ENCODE measurements at regions not wholly inside any gene's neighbourhood (a gene's known extent, or its start where the extent isn't known, plus 50 kb on each side); places are given as distances from the start of the nearest gene placed in this dataset.
A peak's percentile ranks its signal among the peaks of the same experiment; 100 is the strongest.

DNA sequence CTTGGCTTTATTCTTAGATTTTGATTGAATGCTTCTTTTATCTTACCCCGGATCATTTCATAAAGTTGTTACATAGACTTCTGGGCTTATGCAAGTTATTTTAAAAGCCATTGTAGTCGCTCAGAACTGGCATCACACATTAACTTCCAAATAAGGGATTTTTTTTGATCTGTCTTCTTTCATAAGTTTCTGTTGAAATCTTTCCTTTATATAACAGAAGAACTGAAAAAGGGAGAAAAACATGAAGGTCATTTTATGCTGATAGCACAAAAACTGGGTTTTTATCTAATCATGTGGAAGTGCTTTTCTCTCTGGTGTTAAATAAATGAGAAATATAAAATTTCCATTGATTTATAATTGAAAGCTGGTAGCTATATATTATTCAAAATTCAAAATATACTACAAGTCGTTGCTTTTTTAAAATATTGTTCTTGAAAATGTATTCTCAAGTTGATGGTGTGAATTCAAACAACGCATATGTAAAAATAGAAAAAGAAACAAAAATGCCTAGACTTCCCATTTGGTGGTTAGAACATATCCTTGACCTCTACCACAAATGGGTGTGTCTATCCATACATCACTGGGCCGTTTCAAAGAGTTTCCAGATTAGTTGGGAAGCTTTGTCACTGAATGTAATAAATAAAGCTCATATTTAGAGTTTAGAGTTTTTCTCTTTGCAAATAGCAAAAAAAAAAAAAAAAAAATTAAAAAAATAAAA lies 258.3 kb upstream of the ZPLD1 start:
- no peak for DNase-seq
- Histone ChIP-seq H3K4me1 (no peaks in the 10 kb centered on the region), H3K9me3 (no peaks in the 10 kb centered on the region), H3K27me3 (no peaks in the 10 kb centered on the region), H3K27ac (no peak overlapping the region), H3K36me3 (ENCODE audit: low read depth, missing control alignments) (no peaks in the 10 kb centered on the region), H3K4me3 (no peak overlapping the region)
- WGBS, 2 donors = 56 to 68% methylated on average over 5 of the region's 5 CpGs
- intact Hi-C loops (cut with DNase I; ENCODE audit: low total_unique reads) = no loop called here
- TF ChIP-seq POLR2A (IDR thresholded peaks at IDR 0.05) = no peak
- TF ChIP-seq, protein P1, sequence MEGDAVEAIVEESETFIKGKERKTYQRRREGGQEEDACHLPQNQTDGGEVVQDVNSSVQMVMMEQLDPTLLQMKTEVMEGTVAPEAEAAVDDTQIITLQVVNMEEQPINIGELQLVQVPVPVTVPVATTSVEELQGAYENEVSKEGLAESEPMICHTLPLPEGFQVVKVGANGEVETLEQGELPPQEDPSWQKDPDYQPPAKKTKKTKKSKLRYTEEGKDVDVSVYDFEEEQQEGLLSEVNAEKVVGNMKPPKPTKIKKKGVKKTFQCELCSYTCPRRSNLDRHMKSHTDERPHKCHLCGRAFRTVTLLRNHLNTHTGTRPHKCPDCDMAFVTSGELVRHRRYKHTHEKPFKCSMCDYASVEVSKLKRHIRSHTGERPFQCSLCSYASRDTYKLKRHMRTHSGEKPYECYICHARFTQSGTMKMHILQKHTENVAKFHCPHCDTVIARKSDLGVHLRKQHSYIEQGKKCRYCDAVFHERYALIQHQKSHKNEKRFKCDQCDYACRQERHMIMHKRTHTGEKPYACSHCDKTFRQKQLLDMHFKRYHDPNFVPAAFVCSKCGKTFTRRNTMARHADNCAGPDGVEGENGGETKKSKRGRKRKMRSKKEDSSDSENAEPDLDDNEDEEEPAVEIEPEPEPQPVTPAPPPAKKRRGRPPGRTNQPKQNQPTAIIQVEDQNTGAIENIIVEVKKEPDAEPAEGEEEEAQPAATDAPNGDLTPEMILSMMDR (IDR thresholded peaks at IDR 0.05) = no peak

DNA sequence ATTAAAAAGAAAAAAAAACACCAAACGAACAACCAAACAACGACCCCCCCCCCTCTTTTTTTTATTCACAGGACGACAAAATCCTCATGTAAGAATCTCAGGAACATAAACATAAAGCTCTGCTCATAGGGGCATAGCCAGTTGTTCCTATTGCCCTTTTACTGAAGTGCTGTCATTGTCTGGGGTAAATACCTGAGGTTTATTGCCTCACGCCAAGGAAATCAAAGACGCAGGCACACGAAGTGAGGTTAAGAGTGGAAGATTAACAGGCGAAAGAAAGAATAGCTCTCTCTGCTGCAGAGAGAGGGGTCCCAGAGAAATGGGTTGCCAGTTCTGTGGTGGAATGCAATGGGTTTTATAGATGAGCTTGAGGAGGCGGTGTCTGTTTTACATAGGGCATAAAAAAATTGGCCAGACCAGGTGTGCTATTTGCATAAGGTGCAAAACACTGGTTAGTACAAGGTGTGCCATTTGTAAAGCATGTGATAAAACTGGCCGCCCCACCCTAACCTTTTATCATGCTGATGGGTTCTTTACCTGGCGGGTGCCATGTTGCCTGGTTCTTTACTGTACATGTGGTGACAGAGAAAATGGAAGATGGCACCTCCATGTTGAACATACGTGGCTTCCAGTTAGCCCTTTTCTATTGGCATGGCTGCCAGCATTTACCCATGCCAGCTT lies 257.6 kb upstream of the ZPLD1 start:
- no peak for DNase-seq
- no peaks in the 10 kb centered on the region for H3K36me3 ChIP-seq (ENCODE audit: low read depth, missing control alignments)
- WGBS, 2 donors = 80 to 86% methylated on average over 11 of the region's 11 CpGs
- no peak for TF ChIP-seq POLR2A (IDR thresholded peaks at IDR 0.05)
- TF ChIP-seq, protein P1 (IDR thresholded peaks at IDR 0.05) = no peak
- H3K4me3 ChIP-seq = no peak overlapping the region
- no peaks in the 10 kb centered on the region for H3K9me3 ChIP-seq
- H3K27me3 ChIP-seq = no peaks in the 10 kb centered on the region
- H3K27ac ChIP-seq = no peak overlapping the region
- H3K4me1 ChIP-seq = no peaks in the 10 kb centered on the region
- intact Hi-C loops (cut with DNase I; ENCODE audit: low total_unique reads) = no loop called here

DNA sequence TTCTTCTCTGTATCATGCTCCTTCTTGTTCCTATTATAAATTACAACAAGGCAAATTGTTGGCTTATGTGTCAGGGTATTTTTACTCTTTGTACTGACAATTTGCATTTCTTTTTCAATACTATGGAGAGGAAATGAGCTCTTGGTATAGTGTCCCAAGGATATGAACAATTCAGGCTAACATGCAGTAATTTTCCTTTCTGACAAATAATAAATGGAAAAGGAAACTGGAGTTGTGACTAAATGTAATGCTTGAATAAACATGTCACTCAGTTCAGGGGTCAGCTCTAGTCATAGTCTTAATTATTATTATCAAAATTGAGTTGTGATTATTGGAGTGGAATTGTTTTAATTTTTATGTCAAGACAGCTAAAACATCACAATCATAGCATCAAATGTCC lies 256.0 kb upstream of the ZPLD1 start:
- no peaks in the 10 kb centered on the region for H3K27me3 ChIP-seq
- intact Hi-C loops (cut with DNase I; ENCODE audit: low total_unique reads) = no loop called here
- no peak for DNase-seq
- no peaks in the 10 kb centered on the region for H3K4me1 ChIP-seq
- H3K36me3 ChIP-seq (ENCODE audit: low read depth, missing control alignments) = no peaks in the 10 kb centered on the region
- peak overlapping the region in 1 of 2 donors; percentile 46 for H3K27ac ChIP-seq
- no peaks in the 10 kb centered on the region for H3K9me3 ChIP-seq
- TF ChIP-seq, protein P1 (IDR thresholded peaks at IDR 0.05) = no peak
- no peak for TF ChIP-seq POLR2A (IDR thresholded peaks at IDR 0.05)
- no peak overlapping the region for H3K4me3 ChIP-seq

DNA sequence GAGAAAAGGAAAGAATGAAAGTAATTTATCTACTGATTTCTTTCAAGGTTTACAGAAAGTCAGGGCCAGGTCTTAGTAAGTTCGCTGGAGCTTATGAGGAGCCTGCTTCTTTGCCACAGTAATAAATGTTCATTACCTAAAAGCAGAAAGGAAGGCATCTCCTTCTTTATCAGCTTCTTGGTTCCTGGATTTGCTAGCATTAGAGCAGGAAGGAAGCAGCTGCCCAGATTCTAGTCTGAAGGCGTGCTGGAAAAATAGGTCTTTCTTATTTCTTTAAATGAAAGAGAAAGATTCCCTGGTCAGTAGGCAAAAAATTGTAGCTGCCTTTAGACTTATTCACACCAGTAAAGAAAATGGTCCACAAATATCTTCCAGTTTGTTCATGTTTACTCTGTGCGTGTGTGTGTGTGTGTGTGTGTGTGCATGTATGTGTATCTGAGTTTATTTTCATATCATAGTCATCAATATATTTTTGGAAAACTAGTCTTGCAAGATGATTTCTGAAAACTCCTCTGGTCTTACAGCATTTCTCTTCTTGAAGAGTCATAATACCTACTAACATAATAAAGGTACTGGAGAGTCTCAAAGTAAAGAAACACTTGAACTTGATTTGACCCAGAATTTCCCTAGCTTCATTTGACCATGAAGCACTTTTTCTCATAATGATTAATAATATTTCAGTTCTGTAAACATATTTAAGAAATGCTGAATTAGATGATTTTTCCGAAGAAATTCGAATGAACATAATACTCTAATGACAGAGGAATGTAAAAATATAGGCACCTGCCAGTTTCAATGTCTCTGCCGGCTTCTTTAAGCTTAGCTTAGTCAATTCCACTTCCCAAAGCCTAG lies 255.3 kb upstream of the ZPLD1 start:
- WGBS, 2 donors = 47 to 48% methylated on average over 6 of the region's 6 CpGs
- Histone ChIP-seq H3K4me3 (no peak overlapping the region), H3K9me3 (no peaks in the 10 kb centered on the region), H3K4me1 (no peaks in the 10 kb centered on the region), H3K36me3 (ENCODE audit: low read depth, missing control alignments) (no peaks in the 10 kb centered on the region), H3K27me3 (no peaks in the 10 kb centered on the region), H3K27ac (peak overlapping the region in 1 of 2 donors; percentile 46)
- intact Hi-C loops (cut with DNase I; ENCODE audit: low total_unique reads) = no loop called here
- DNase-seq = no peak
- TF ChIP-seq, protein P1 (IDR thresholded peaks at IDR 0.05) = no peak
- no peak for TF ChIP-seq POLR2A (IDR thresholded peaks at IDR 0.05)
